Stimulated activated CD4-positive, alpha-beta T cell treated with anti-CD3 and anti-CD28 coated beads, TNF-alpha, amount 100 ng/mL, for 1 hour (primary cell): ENCODE measurements at regions not wholly inside any gene's neighbourhood (a gene's known extent, or its start where the extent isn't known, plus 50 kb on each side); places are given as distances from the start of the nearest gene placed in this dataset.
"Not testable (repeated sequence)": the region's sequence is repeated elsewhere in the genome, so short reads cannot be mapped to it uniquely, and the experiment has no call there.

Experiments
- DNase-seq, 3 donors: peaks; one replicate each; pipeline ENCODE4 v3.0.0-alpha.2; 2020; ENCODE audit warnings: low read depth in 3 of 3, low spot score in 1 of 3

- DNase-seq = no peak
These were observed 69.7 kb downstream of the RPS6KA4 start for GRCh38 chr11:64428693-64429092.

- no peak for DNase-seq
These were observed 71.0 kb downstream of the RPS6KA4 start for GRCh38 chr11:64429970-64430369.

- no peak for DNase-seq
These were observed 71.7 kb downstream of the RPS6KA4 start for GRCh38 chr11:64430645-64431044.

DNA sequence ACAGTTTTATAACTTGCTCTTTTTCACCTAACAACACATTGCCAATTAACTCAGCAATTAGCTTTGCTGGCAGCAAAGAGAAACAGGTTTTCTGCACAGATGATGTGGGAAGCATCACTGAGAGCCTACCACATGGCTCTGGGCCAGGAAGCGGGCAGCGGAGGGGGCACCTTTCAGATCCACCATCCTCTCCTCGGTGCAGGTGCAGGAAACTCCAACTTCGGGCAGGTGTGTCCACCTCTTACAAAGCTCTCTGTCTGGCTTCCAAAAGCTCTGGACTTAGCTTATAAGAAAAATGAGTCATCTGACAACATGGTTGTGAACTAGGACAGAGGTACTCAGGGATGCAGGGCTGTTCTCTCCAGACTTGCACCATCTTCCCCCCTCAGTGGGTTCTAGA is 77.0 kb downstream of the RPS6KA4 start:
- DNase-seq = no peak

DNA sequence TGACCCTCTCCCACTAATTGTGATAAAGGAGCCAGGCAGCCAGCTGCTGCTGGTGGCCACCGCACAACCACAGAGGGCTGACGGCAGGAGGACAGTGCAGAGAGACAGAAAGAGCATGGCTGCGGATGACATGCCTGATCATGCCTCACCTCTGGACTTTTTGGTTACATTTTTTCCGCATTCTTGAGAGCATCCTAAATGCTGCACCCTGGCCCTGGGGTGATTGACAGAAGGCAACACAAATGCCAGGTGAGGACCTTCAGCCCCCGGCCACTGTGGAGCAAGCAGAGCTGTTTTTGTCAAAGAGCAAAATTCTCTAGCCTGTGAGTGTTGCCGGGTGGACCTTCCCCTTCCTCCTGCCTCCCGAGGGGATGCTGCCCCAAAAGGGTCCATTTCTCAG is 78.5 kb downstream of the RPS6KA4 start:
- no peak for DNase-seq

DNA sequence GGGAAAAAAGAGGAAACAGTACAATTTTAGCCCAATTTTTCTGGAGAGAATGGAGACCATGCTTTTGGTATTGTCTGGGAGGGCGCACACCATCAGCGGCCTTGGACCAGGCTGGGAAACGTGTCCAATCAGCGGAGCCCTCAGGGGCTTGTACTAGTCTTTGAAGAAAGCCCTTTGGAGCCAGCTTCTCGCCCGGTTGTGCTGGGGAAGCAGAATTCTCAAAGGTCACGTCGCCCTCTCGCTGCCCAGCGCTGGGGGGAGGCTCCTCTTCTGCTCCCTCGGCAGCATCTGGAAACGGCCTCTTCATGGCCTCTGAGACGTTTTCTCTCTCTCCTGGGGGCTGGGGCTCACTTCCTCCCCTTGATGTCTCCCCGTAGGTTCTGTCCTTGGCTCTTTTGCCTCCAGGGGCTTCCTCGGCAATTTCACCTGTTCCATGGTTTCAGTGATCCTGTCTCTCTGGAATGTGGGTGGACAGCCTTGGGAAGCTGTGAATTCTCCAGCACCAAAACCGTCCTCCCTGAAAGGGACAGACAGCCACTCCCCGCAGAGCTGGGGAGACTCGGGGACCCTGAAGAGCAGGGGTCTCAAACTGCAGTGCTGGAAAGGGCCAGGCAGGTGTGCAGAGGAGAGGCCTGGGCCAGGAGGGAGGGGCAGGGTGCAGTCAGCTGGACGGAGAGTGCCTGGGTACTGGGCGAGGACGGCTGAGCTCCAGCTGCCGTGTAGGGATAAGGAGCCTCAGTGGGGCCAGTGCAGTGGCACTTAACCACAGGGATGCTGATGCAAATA is 80.2 kb downstream of the RPS6KA4 start:
- no peak for DNase-seq

DNA sequence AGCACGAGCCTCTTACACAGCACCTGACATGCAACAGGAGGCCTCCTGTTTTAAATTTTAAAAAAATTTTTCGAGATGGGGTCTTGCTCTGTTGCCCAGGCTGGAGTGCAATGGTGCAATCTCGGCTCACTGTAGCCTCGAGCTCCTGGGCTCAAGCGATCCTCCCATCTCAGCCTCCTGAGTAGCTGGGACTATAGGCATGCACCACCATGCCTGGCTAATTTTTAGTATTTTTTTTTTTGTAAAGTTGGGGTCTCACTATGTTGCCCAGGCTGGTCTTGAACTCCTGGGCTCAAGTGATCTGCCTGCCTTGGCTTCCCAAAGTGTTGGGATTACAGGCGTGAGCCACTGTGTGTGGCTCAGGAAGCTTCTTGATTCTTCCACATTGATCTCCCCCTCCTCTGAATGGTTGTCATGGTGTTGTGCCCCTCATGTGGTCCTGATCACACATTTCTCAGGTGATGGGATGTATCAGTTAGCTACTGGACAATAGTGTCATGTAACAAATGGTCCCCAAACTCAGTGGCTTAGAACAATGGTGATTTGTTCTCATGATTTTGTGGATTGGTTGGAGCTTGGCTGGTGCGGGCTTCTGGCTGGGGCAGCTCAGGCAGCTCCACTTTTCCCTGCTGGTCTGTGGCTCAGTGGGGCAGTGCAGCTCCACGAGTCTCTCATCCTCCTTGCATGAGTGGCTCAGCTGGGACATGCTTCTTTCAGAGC is 81.0 kb downstream of the RPS6KA4 start:
- DNase-seq = not testable (repeated sequence)

DNA sequence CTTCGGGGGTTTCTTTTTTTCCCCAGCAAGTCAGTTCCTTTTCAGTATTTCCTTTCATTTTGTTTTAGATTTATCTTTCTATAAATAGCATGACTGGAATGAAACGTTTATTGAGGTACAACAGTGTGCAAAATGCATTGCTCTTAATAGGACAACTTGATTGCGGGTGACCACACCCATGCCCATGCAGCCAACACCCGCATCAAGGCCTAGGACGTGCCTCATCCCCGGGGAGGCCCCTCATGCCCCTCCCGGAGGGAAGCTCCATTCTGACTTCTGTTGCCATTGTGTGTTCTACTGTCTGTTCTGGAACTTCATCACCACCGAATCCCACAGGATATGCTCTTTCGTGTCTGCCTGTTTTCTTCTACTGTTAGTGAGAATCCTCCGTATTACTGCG is 82.2 kb downstream of the RPS6KA4 start:
- DNase-seq = no peak

DNA sequence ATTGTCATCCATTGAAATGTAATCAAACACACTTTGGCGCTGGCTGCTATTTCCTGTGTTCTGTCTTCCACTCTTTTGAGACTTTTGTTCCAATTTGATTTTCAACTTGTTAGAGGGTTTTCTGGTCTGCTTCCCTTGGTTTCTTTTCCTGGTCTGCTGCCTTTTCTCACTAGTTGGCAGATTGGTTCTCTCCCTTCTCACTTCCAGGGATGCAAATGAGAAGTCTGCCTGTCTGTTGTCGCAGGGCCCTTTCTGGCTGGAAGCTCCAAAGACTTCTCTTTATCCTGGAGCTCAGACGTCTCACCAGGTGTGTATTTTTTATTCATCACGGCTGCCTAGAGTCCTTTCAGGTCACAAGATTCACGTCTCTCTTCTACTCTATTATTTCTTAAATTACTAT is 84.0 kb downstream of the RPS6KA4 start:
- no peak for DNase-seq

DNA sequence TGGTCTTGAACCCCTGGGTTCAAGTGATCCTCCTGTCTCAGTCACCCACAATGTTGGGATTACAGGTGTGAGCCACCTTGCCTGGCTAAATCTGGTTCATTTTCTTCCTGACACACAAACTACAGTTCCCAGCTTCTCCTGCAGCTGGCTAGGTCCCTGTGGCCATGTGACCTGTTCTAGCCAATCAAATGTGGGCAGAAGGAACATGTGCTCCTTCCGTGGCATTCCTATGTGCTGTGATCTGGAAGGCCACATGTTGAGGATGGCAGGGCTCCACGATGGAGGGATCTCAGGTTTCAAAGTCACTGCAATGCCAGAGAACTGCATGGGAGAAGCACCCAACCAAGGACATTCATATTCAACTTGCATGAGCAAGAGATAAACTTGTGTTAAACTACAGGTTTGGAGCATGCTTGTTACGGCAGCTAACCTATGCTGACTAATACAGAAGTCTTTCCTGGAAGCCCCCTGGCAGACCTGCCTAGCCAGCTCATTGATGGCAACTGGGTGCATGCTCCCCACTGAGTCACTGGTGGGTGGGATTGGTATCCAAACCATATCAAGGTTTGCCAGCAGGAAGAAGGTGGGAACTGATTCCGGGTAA is 86.0 kb downstream of the RPS6KA4 start:
- DNase-seq = no peak

DNA sequence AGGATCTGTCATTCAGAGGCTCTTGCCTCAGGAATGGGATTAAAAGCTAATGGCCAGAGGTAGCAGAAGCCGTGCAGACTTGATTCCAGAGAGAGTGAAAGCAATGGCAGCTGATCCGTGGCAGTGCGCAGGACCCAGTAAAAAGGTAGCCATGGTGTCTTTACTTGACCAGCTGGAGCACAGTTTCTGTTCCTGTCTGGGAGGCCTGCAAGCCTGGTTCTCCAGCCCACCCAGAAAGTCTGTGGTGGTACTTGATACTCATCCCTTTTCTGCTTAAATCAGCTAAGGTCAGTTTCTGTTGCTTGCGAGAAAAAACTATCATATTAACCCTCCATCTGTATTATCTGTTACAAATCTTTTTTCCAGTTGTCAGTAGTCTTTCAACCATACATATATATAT is 86.7 kb downstream of the RPS6KA4 start:
- DNase-seq = no peak

DNA sequence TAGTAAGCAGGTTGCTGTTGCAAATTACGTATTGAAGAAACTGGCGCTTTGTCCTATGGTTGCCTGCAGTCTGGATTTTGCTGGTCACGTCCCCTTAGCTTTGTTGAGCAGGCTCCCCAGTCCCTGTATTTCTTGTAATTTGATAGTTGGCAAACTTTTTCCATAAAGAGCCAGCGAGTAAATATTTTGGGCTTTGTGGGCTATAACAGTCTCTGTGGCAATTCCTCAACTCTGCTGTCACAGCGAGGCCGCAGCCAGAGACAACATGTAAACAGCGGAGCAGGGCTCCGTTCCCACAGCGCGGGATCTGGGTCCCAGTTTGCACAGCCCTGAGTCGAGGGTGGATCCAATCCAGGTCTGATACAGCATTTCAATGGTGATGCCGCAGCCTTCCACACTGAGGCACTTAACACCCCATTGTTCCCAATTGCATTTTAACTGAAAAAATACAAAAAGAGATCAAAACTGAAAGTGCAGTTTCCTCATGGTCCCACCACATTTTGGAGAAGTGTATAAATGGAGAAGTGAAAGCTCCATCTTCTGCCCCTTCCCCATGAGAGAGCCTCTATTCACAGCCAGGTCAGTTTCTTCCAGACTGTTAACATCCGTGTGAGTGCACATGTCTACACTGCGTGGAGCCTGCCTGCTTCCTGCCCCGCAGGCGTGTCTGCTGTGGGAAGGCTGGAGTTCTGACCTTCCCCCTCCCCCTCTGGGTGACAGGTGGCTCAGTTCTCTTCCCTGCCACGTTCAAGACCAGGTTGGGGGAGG is 89.1 kb downstream of the RPS6KA4 start:
- DNase-seq = no peak

DNA sequence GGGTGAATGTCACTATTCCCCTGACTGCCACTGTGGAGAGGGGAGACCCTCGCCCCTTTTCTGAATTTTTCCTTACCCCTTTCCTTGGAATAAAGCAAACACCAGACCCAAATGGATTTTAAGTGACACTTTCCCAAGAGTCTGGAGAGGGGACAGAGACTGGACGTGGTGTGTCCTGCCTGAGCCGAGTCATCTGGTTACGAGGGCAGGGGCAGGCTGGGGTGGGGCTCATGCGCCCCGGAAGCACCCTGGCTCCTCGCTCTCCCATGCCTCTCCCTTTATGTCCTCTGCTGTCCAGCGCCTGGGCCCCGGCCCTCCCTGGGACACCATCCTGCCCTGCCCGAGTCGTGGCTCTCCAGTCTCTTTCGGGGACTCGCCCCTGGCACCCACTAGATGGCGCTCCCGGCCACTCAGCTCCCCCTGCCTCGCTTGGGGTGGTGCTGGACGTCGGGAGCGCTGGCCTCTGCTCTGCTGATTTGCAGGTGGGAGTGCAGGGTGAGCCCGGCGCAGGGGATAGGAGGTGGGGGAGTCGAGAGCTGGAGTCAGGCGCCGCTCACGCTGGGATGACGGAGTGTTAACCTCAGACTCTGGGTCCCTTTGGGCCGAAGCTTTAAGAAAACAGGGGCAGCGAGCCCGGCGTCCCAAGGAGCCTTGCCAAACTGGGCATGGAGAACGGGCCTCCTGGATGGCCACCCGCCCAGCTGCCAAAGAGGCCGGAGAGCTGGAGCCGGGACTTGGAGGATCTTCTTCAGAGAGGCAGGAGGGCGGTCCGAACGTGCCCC is 89.8 kb downstream of the RPS6KA4 start:
- DNase-seq = peak; percentile 18 to 62 (median 37)

- peak; percentile 24 to 55 (median 40) for DNase-seq
These were observed 90.6 kb downstream of the RPS6KA4 start for GRCh38 chr11:64449381-64450167.

GRCh38 chr11:64450168-64450560 is 91.2 kb downstream of the RPS6KA4 start:
- no peak for DNase-seq

DNA sequence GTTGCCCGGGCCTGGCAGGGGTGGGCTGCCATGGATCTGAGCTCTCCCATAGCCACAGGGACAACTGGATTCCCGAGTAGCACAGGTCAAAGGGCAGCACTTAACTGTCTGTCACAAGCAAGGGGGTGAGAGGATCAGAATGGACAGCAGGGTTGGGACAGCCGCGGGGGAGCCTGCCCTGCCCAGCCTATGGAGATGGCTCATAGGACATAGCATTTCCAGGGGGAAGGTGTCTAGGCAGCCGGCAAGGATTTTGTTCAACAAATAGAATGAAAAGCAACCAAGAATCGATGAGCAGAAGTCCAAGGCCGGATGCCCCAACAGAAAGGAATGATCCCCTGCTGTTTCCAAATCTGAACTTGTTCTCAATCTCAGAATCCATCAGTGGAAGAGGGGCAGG is 92.9 kb downstream of the RPS6KA4 start:
- no peak for DNase-seq

DNA sequence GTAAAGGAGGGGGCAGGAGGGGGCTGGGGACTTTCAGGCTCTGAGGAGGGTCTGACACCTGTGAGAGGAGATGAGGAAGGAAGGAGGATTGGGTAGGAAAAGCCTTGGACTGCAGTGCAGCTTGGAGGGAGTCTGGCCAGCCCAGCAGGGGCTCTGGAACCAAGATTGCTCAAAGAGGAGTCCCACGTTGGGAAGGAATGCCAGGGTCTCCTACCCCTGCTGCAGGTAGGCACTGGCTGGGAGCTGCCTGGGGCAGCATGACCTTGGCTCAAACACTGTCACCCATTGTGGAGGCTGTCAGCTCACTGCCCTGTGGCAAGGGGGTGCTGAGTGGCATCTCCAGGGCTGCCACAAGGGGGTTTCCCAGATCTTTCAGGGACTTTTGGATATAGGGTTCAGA is 94.5 kb downstream of the RPS6KA4 start:
- DNase-seq = no peak

- no peak for DNase-seq
These were observed 96.7 kb downstream of the RPS6KA4 start for GRCh38 chr11:64455456-64456261.
